Tibial nerve (tissue), 4 donors: ENCODE measurements at regions not wholly inside any gene's neighbourhood (a gene's known extent, or its start where the extent isn't known, plus 50 kb on each side); places are given as distances from the start of the nearest gene placed in this dataset.

Experiments used
- EP300 ChIP-seq, 2 donors: sonication (generic); formaldehyde crosslinking; IDR thresholded peaks; one replicate each; pipeline ENCODE4 v1.6.1; 2017; ENCODE audit warnings: antibody characterized with exemption in 2 of 2, mild to moderate bottlenecking in 1 of 2
- POLR2A ChIP-seq, 2 donors: fragments of 450-650 bp; IDR thresholded peaks; one replicate each; pipeline ENCODE4 v1.6.1; 2017; ENCODE audit warnings: antibody characterized with exemption in 2 of 2, mild to moderate bottlenecking in 2 of 2, moderate library complexity in 2 of 2
- TF ChIP-seq, protein P1 (sequence below), 5 experiments: fragments of 200-600 bp in 3 of 5; fragments of 450-650 bp in 2 of 5; sonication (generic) in 3 of 5; IDR thresholded peaks; one replicate each; pipeline ENCODE4 v1.5.1; 2016 to 2019; ENCODE audit warnings: antibody characterized with exemption in 5 of 5, mild to moderate bottlenecking in 3 of 5, moderate library complexity in 2 of 5

DNA sequence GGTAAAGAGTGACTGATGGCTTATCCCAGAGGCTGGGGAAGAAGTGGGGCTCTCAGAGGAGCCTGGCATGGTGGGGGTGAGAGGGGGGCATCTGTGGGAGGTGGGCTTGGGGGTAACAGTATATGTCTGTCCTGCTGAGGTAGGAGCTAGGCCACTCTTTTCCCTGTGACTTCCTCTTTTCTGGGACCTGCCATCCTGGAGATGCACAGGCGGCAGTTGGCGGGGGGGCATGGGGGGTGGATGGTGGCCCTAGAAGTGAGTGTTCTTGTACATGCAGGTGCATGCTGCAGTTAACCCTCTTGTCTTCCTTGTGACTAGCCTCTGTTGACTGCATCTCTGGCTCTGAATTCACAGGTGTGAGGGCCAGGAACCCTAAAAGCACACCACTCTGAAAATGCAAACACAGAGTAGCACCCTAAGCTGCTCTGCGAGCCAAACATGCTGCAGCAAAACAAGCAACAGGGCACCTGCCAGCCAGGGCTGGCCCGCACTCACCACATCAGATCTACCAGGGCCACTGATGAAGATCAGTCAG is 123.8 kb upstream of the SHB start:
- TF ChIP-seq, protein P1, sequence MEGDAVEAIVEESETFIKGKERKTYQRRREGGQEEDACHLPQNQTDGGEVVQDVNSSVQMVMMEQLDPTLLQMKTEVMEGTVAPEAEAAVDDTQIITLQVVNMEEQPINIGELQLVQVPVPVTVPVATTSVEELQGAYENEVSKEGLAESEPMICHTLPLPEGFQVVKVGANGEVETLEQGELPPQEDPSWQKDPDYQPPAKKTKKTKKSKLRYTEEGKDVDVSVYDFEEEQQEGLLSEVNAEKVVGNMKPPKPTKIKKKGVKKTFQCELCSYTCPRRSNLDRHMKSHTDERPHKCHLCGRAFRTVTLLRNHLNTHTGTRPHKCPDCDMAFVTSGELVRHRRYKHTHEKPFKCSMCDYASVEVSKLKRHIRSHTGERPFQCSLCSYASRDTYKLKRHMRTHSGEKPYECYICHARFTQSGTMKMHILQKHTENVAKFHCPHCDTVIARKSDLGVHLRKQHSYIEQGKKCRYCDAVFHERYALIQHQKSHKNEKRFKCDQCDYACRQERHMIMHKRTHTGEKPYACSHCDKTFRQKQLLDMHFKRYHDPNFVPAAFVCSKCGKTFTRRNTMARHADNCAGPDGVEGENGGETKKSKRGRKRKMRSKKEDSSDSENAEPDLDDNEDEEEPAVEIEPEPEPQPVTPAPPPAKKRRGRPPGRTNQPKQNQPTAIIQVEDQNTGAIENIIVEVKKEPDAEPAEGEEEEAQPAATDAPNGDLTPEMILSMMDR (IDR thresholded peaks at IDR 0.05) = no peak
- TF ChIP-seq EP300 (IDR thresholded peaks at IDR 0.05) (no peak), POLR2A (IDR thresholded peaks at IDR 0.05) (no peak)
